ENCODE measurements at regions not wholly inside any gene's neighbourhood (a gene's known extent, or its start where the extent isn't known, plus 50 kb on each side); places are given as distances from the start of the nearest gene placed in this dataset.

- FAIRE-seq: no peak
- no peak for ATAC-seq
- CTCF ChIA-PET: no interaction called here
- no peak for DNase-seq (ENCODE audit: low read depth in 1 of 2, low spot score in 1 of 2)
- Histone ChIP-seq H3K4me3 (no peak overlapping the region), H3K4me1 (no peaks in the 10 kb centered on the region), H3K9me3 (peaks cover 25% of the 10 kb centered on the region), H3K27ac (no peak overlapping the region), H3K4me2 (no peak overlapping the region)
- POLR2A ChIA-PET: no interaction called here
- TF ChIP-seq MAFK (IDR thresholded peaks at IDR 0.05; ENCODE audit: partially characterized antibody) (no peak), RFX5 (IDR thresholded peaks at IDR 0.05) (no peak), EP300 (IDR thresholded peaks at IDR 0.05) (no peak), SREBF2 (IDR thresholded peaks at IDR 0.05) (no peak), BCL3 (IDR thresholded peaks at IDR 0.05) (no peak), MAX (IDR thresholded peaks at IDR 0.05) (no peak), RCOR1 (IDR thresholded peaks at IDR 0.05; ENCODE audit: low read depth, low read length) (no peak), HDAC2 (IDR thresholded peaks at IDR 0.05) (no peak), RARB (CRISPR knock-in tag; IDR thresholded peaks at IDR 0.05) (no peak), CBX8 (IDR thresholded peaks at IDR 0.05) (no peak), E2F6 (IDR thresholded peaks at IDR 0.05; ENCODE audit: borderline replicate concordance, low read depth) (no peak), BHLHE40 (IDR thresholded peaks at IDR 0.05; ENCODE audit: low read depth, low read length) (no peak), ATOH8 (CRISPR knock-in tag; IDR thresholded peaks at IDR 0.05; ENCODE audit: low read depth) (no peak), CBX2 (IDR thresholded peaks at IDR 0.05; ENCODE audit: borderline replicate concordance, low read depth) (no peak), CHD4 (IDR thresholded peaks at IDR 0.05; ENCODE audit: borderline replicate concordance) (no peak), MYC (IDR thresholded peaks at IDR 0.05; ENCODE audit: borderline replicate concordance, low read length) (no peak)
- 14% methylated on average over 2 of the region's 2 CpGs for WGBS (ENCODE audit: missing lambda C conversion rate)
Measured at GRCh38 chr20:6956056-6956455, 188.6 kb downstream of the BMP2 start.

- ChIA-PET CTCF (no interaction called here), POLR2A (no interaction called here)
- H3K9me3 ChIP-seq: peaks cover 21% of the 10 kb centered on the region
- WGBS (ENCODE audit: missing lambda C conversion rate): 8% methylated on average over 5 of the region's 5 CpGs
- DNase-seq (ENCODE audit: low read depth in 1 of 2, low spot score in 1 of 2) (no peak), FAIRE-seq (no peak), ATAC-seq (no peak)
- no peak overlapping the region for H3K4me2 ChIP-seq
- no peak for TF ChIP-seq HEYL (CRISPR knock-in tag; IDR thresholded peaks at IDR 0.05)
- no peak for TF ChIP-seq NFE2L2 (conservative IDR thresholded peaks at IDR 0.05; ENCODE audit: low read length)
- no peak for TF ChIP-seq FOSL2 (IDR thresholded peaks at IDR 0.05)
- TF ChIP-seq FOSL2 (CRISPR knock-in tag; IDR thresholded peaks at IDR 0.05): no peak
- TF ChIP-seq MAFK (IDR thresholded peaks at IDR 0.05; ENCODE audit: partially characterized antibody): no peak
- TF ChIP-seq KDM5A (IDR thresholded peaks at IDR 0.05): no peak
- no peak for TF ChIP-seq CHD4 (IDR thresholded peaks at IDR 0.05; ENCODE audit: borderline replicate concordance)
- TF ChIP-seq SREBF2 (IDR thresholded peaks at IDR 0.05): no peak
- TF ChIP-seq GATA3 (IDR thresholded peaks at IDR 0.05; ENCODE audit: borderline replicate concordance): no peak
- TF ChIP-seq EP300 (IDR thresholded peaks at IDR 0.05): no peak
- no peak for TF ChIP-seq MAX (IDR thresholded peaks at IDR 0.05)
- TF ChIP-seq EHF (CRISPR knock-in tag; IDR thresholded peaks at IDR 0.05): no peak
- no peak for TF ChIP-seq REST (IDR thresholded peaks at IDR 0.05)
- no peak for TF ChIP-seq CBX8 (IDR thresholded peaks at IDR 0.05)
- TF ChIP-seq RARB (CRISPR knock-in tag; IDR thresholded peaks at IDR 0.05): no peak
- TF ChIP-seq KDM1A (IDR thresholded peaks at IDR 0.05; ENCODE audit: low read depth): no peak
- TF ChIP-seq USF2 (IDR thresholded peaks at IDR 0.05): no peak
- TF ChIP-seq RFX5 (IDR thresholded peaks at IDR 0.05): no peak
- no peak for TF ChIP-seq ATOH8 (CRISPR knock-in tag; IDR thresholded peaks at IDR 0.05; ENCODE audit: low read depth)
- no peak for TF ChIP-seq POLR2AphosphoS2 (conservative IDR thresholded peaks at IDR 0.05; ENCODE audit: low read length)
- no peak overlapping the region for H3K27ac ChIP-seq
- H3K4me3 ChIP-seq: no peak overlapping the region
- H3K4me1 ChIP-seq: no peaks in the 10 kb centered on the region
Measured at GRCh38 chr20:6956574-6956973, 189.1 kb downstream of the BMP2 start.

All from A549 (cell line).